Thoracic aorta (tissue), 2 donors: ENCODE measurements at regions not wholly inside any gene's neighbourhood (a gene's known extent, or its start where the extent isn't known, plus 50 kb on each side); places are given as distances from the start of the nearest gene placed in this dataset.

Experiments
- ATAC-seq: fragments of 150-250 bp; one replicate; pipeline ENCODE4 v1.8.0; 2017; ENCODE audit warnings: low read depth; ENCODE audit not compliant: insufficient number of reproducible peaks, low FRiP score
- DNase-seq: peaks from one replicate; pipeline ENCODE4 v3.0.0-alpha.2; 2020; ENCODE audit warnings: low spot score
- H3K27ac ChIP-seq, 2 donors: fragments of 200-600 bp; sonication (generic); 1 replicate in 1 of 2; 2 replicates in 1 of 2; pipeline ENCODE4 v1.5.1; 2016; ENCODE audit warnings: mild to moderate bottlenecking in 2 of 2, moderate library complexity in 2 of 2
- H3K27me3 ChIP-seq: fragments of 200-600 bp; sonication (generic); replicated peaks from 2 replicates; pipeline ENCODE4 v1.6.0; 2016; ENCODE audit warnings: mild to moderate bottlenecking; ENCODE audit not compliant: insufficient read depth
- H3K36me3 ChIP-seq: fragments of 200-600 bp; sonication (generic); one replicate; pipeline ENCODE4 v1.5.1; 2016
- H3K4me1 ChIP-seq, 2 donors: fragments of 200-600 bp; sonication (generic); 1 replicate in 1 of 2; 2 replicates in 1 of 2; pipeline versions ENCODE4 v1.5.1 to v1.6.0; 2016; ENCODE audit warnings: low read depth in 2 of 2, mild to moderate bottlenecking in 1 of 2; ENCODE audit not compliant: control insufficient read depth in 1 of 2
- H3K4me3 ChIP-seq: fragments of 200-600 bp; sonication (generic); 2 replicates; pipeline ENCODE4 v1.5.1; 2016; ENCODE audit warnings: mild to moderate bottlenecking
- H3K9me3 ChIP-seq: fragments of 200-600 bp; sonication (generic); 2 replicates; pipeline ENCODE4 v1.5.1; 2016
- CTCF ChIP-seq: fragments of 200-600 bp; sonication (generic); IDR thresholded peaks from one replicate; pipeline ENCODE4 v1.5.1; 2019; ENCODE audit warnings: antibody characterized with exemption

GRCh38 chr9:109710830-109711229 is 69.2 kb upstream of the PALM2AKAP2 start:
- peaks cover 19 to 38% of the 10 kb centered on the region in 2 donors for H3K4me1 ChIP-seq
- ATAC-seq: no peak
- no peak for TF ChIP-seq CTCF

GRCh38 chr9:109715344-109715743 is 64.7 kb upstream of the PALM2AKAP2 start:
- Histone ChIP-seq H3K9me3 (no peaks in the 10 kb centered on the region), H3K36me3 (no peaks in the 10 kb centered on the region), H3K27ac (no peak overlapping the region), H3K27me3 (no peaks in the 10 kb centered on the region), H3K4me1 (peaks cover 0 to 8% of the 10 kb centered on the region in 2 donors), H3K4me3 (no peak overlapping the region)
- DNase-seq: no peak
- no peak for ATAC-seq
- TF ChIP-seq CTCF: no peak

More at GRCh38 chr9:109710830-109711229, 69.2 kb upstream of the PALM2AKAP2 start:
- no peaks in the 10 kb centered on the region for H3K9me3 ChIP-seq
- H3K36me3 ChIP-seq: no peaks in the 10 kb centered on the region
- no peaks in the 10 kb centered on the region for H3K27me3 ChIP-seq
- no peak for DNase-seq
- H3K27ac ChIP-seq: no peak overlapping the region
- H3K4me3 ChIP-seq: no peak overlapping the region

GRCh38 chr9:109716631-109717030 is 63.4 kb upstream of the PALM2AKAP2 start:
- no peak overlapping the region for H3K27ac ChIP-seq
- no peaks in the 10 kb centered on the region for H3K36me3 ChIP-seq
- H3K9me3 ChIP-seq: no peaks in the 10 kb centered on the region

GRCh38 chr9:109717342-109717741 is 62.7 kb upstream of the PALM2AKAP2 start:
- Histone ChIP-seq H3K36me3 (no peaks in the 10 kb centered on the region), H3K9me3 (no peaks in the 10 kb centered on the region), H3K27me3 (no peaks in the 10 kb centered on the region), H3K4me1 (peaks cover 3 to 13% of the 10 kb centered on the region in 2 donors), H3K4me3 (no peak overlapping the region), H3K27ac (no peak overlapping the region)
- TF ChIP-seq CTCF: no peak
- ATAC-seq (no peak), DNase-seq (no peak)

More at GRCh38 chr9:109716631-109717030, 63.4 kb upstream of the PALM2AKAP2 start:
- Histone ChIP-seq H3K4me3 (no peak overlapping the region), H3K4me1 (peaks cover 3 to 13% of the 10 kb centered on the region in 2 donors), H3K27me3 (no peaks in the 10 kb centered on the region)
- TF ChIP-seq CTCF: no peak
- DNase-seq: no peak
- ATAC-seq: no peak

- no peak for ATAC-seq
- no peaks in the 10 kb centered on the region for H3K9me3 ChIP-seq
Measured at GRCh38 chr9:109718861-109719260, 61.1 kb upstream of the PALM2AKAP2 start.

More at GRCh38 chr9:109718861-109719260, 61.1 kb upstream of the PALM2AKAP2 start:
- H3K27ac ChIP-seq: no peak overlapping the region
- no peaks in the 10 kb centered on the region for H3K36me3 ChIP-seq
- peaks cover 3 to 13% of the 10 kb centered on the region in 2 donors for H3K4me1 ChIP-seq
- no peak overlapping the region for H3K4me3 ChIP-seq
- no peaks in the 10 kb centered on the region for H3K27me3 ChIP-seq
- DNase-seq: no peak
- no peak for TF ChIP-seq CTCF
